ENCODE measurements at regions not wholly inside any gene's neighbourhood (a gene's known extent, or its start where the extent isn't known, plus 50 kb on each side); places are given as distances from the start of the nearest gene placed in this dataset.

DNA sequence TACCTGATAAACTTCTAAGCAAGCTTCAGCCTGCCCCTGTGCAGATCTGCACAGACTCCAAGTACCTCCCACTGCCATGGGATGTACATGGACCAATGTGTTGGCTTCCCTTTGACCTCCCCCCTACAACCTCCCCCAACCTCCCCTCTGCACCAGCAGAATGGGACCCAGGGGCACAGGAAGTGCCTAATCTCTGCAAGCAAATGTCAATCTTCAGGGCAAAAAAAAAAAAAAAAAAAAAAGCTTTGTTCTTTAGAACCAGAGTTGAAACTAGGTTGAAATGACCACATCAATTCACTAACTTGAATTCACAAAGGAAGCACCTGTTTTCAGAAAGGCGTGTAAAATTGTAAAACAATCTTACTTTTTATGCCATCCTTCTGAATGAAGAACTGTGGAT lies 53.9 kb upstream of the TIAM1 start:
- H3K9me3 ChIP-seq = no peaks in the 10 kb centered on the region
- H3K27me3 ChIP-seq = no peaks in the 10 kb centered on the region
- no peak overlapping the region for H3K4me3 ChIP-seq
- H3K27ac ChIP-seq = no peak overlapping the region
- no peak for DNase-seq (ENCODE audit: low spot score in 2 of 2)
- TF ChIP-seq POLR2AphosphoS5 (IDR thresholded peaks at IDR 0.05) = no peak
- TF ChIP-seq POLR2A (IDR thresholded peaks at IDR 0.05) = no peak
- TF ChIP-seq, protein P1, sequence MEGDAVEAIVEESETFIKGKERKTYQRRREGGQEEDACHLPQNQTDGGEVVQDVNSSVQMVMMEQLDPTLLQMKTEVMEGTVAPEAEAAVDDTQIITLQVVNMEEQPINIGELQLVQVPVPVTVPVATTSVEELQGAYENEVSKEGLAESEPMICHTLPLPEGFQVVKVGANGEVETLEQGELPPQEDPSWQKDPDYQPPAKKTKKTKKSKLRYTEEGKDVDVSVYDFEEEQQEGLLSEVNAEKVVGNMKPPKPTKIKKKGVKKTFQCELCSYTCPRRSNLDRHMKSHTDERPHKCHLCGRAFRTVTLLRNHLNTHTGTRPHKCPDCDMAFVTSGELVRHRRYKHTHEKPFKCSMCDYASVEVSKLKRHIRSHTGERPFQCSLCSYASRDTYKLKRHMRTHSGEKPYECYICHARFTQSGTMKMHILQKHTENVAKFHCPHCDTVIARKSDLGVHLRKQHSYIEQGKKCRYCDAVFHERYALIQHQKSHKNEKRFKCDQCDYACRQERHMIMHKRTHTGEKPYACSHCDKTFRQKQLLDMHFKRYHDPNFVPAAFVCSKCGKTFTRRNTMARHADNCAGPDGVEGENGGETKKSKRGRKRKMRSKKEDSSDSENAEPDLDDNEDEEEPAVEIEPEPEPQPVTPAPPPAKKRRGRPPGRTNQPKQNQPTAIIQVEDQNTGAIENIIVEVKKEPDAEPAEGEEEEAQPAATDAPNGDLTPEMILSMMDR (IDR thresholded peaks at IDR 0.05) = no peak
- intact Hi-C loops (cut with DNase I; ENCODE audit: low total_unique reads) = no loop called here
- H3K4me1 ChIP-seq = no peaks in the 10 kb centered on the region
- H3K36me3 ChIP-seq = no peaks in the 10 kb centered on the region

DNA sequence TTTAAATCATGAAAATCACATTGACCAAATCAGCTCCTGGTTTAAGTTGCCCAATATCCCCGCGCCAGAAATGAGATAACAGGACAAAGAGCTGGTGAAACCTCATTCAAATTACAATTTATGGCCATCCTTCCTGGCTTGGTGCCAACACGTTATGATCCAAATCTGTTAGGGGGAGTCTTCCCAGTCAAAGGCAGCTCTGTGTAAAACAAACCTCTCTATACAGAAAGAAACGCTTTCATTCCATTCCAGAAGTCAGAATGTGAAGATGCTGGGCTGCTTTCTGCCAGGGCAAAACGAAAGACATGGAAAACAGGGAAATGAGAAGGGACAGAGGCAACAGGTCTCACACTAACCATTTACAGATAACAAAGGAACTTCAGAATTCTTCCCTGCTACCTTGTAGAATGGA lies 53.5 kb upstream of the TIAM1 start:
- H3K4me3 ChIP-seq = no peak overlapping the region
- no peaks in the 10 kb centered on the region for H3K27me3 ChIP-seq
- H3K36me3 ChIP-seq = no peaks in the 10 kb centered on the region
- H3K27ac ChIP-seq = no peak overlapping the region
- DNase-seq (ENCODE audit: low spot score in 2 of 2) = no peak
- intact Hi-C loops (cut with DNase I; ENCODE audit: low total_unique reads) = no loop called here
- H3K9me3 ChIP-seq = no peaks in the 10 kb centered on the region
- no peak for TF ChIP-seq POLR2AphosphoS5 (IDR thresholded peaks at IDR 0.05)
- TF ChIP-seq, protein P1 (IDR thresholded peaks at IDR 0.05) = no peak
- TF ChIP-seq POLR2A (IDR thresholded peaks at IDR 0.05) = no peak
- H3K4me1 ChIP-seq = no peaks in the 10 kb centered on the region

DNA sequence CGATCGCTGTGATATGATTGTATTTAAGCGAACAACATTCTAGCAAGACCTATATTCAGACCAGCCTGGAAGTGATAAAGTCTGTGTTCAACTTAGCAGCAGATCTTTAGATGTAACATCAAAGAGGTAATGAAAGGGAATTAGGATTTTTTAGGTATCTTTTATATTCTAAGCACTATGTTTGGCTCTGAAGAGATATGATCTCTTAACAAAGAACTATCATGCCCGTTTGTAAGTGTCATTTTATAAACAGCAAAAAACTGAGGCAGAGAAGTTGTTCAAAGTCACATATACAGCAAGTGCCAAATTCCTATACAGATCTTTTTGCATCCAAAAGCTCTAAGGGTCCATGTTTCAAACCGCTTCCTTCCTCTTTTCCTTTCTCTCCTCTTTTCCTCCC lies 53.0 kb upstream of the TIAM1 start:
- H3K9me3 ChIP-seq = no peaks in the 10 kb centered on the region
- intact Hi-C loops (cut with DNase I; ENCODE audit: low total_unique reads) = no loop called here

DNA sequence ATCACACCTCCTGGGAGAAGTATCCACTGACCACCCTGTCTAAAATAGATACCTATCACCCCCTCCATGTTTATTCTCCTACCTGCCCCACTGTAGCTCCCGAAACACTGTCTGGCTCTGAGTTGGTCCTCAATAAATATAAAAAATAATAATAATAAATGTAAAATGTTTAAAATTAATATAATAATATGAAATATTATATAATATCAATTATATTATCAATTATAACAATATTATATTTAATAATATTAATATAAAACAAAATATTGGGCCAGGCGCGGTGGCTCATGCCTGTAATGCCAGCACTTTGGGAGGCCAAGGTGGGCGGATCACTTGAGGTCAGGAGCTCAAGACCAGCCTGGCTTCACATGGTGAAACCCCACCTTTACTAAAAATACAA lies 52.3 kb upstream of the TIAM1 start:
- Histone ChIP-seq H3K4me3 (no peak overlapping the region), H3K9me3 (no peaks in the 10 kb centered on the region), H3K36me3 (no peaks in the 10 kb centered on the region), H3K27me3 (no peaks in the 10 kb centered on the region), H3K4me1 (no peaks in the 10 kb centered on the region), H3K27ac (no peak overlapping the region)
- intact Hi-C loops (cut with DNase I; ENCODE audit: low total_unique reads) = no loop called here
- TF ChIP-seq POLR2A (IDR thresholded peaks at IDR 0.05) = no peak
- no peak for TF ChIP-seq POLR2AphosphoS5 (IDR thresholded peaks at IDR 0.05)
- TF ChIP-seq, protein P1 (IDR thresholded peaks at IDR 0.05) = no peak
- DNase-seq (ENCODE audit: low spot score in 2 of 2) = no peak

More for the DNA sequence above, 53.0 kb upstream of the TIAM1 start:
- Histone ChIP-seq H3K4me1 (no peaks in the 10 kb centered on the region), H3K4me3 (no peak overlapping the region), H3K27me3 (no peaks in the 10 kb centered on the region), H3K27ac (no peak overlapping the region), H3K36me3 (no peaks in the 10 kb centered on the region)
- TF ChIP-seq, protein P1 (IDR thresholded peaks at IDR 0.05) = no peak
- TF ChIP-seq POLR2AphosphoS5 (IDR thresholded peaks at IDR 0.05) (no peak), POLR2A (IDR thresholded peaks at IDR 0.05) (no peak)
- DNase-seq (ENCODE audit: low spot score in 2 of 2) = no peak

DNA sequence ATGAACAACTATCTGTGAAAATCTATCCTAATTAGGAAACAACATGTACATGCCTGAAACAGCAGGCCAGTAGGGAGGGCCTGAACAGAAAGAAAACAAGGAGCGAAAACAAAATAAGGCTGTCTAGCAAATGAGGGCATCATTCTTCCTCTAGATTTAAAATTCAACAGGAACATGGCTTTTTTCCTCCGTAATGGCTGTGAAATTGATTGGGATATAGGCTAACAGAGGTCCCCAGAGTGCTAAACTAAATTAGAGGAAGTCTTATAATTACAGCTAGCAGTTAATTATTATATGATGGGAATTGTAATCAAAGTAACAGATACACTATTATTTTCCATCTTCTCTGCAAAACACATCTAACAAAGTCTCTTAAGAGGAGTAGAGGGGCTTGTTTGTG lies 51.7 kb upstream of the TIAM1 start:
- DNase-seq (ENCODE audit: low spot score in 2 of 2) = no peak
- TF ChIP-seq, protein P1 (IDR thresholded peaks at IDR 0.05) = no peak
- no peak for TF ChIP-seq POLR2AphosphoS5 (IDR thresholded peaks at IDR 0.05)
- Histone ChIP-seq H3K4me1 (no peaks in the 10 kb centered on the region), H3K27me3 (no peaks in the 10 kb centered on the region), H3K36me3 (no peaks in the 10 kb centered on the region), H3K9me3 (no peaks in the 10 kb centered on the region), H3K4me3 (no peak overlapping the region), H3K27ac (no peak overlapping the region)
- intact Hi-C loops (cut with DNase I; ENCODE audit: low total_unique reads) = no loop called here
